Sigmoid colon (tissue), 3 donors: ENCODE measurements at regions not wholly inside any gene's neighbourhood (a gene's known extent, or its start where the extent isn't known, plus 50 kb on each side); places are given as distances from the start of the nearest gene placed in this dataset.

Experiments used
- CTCF ChIP-seq, 4 experiments: fragments of 450-650 bp in 3 of 4; fragments of 200-600 bp in 1 of 4; IDR thresholded peaks; one replicate each; pipeline ENCODE4 v1.5.1; 2016 to 2019; ENCODE audit warnings: antibody characterized with exemption in 4 of 4, mild to moderate bottlenecking in 3 of 4, moderate library complexity in 2 of 4
- POLR2A ChIP-seq, 2 donors: fragments of 450-650 bp; IDR thresholded peaks; one replicate each; pipeline ENCODE4 v1.6.1; 2016; ENCODE audit warnings: antibody characterized with exemption in 2 of 2, mild to moderate bottlenecking in 2 of 2, moderate library complexity in 2 of 2

- TF ChIP-seq CTCF (IDR thresholded peaks at IDR 0.05) (no peak), POLR2A (IDR thresholded peaks at IDR 0.05) (no peak)
Measured at GRCh38 chr2:120453635-120453998, 107.7 kb downstream of the INHBB start.
